HG03558 (cell line): ENCODE measurements at regions not wholly inside any gene's neighbourhood (a gene's known extent, or its start where the extent isn't known, plus 50 kb on each side); places are given as distances from the start of the nearest gene placed in this dataset.

Source experiments
- ATAC-seq: cut with Tn5 transposase; IDR thresholded peaks from one replicate; pipeline ENCODE4 v1.9.1; 2021; ENCODE audit warnings: moderate number of reproducible peaks; ENCODE audit not compliant: unreplicated experiment; ENCODE audit errors: extremely low read depth

GRCh38 chr4:176383273-176384077 is 63.7 kb downstream of the SPCS3 start:
- ATAC-seq: no peak

- no peak for ATAC-seq
These were observed 65.8 kb downstream of the SPCS3 start for GRCh38 chr4:176385601-176386000.

- ATAC-seq: no peak
These were observed 67.8 kb downstream of the SPCS3 start for GRCh38 chr4:176387571-176387970.

- no peak for ATAC-seq
These were observed 73.7 kb downstream of the SPCS3 start for GRCh38 chr4:176393306-176394013.

GRCh38 chr4:176400816-176401461 is 81.2 kb downstream of the SPCS3 start:
- no peak for ATAC-seq

GRCh38 chr4:176404621-176405020 is 84.9 kb downstream of the SPCS3 start:
- no peak for ATAC-seq

GRCh38 chr4:176406297-176406696 is 86.5 kb downstream of the SPCS3 start:
- no peak for ATAC-seq

- ATAC-seq: no peak
These were observed 87.0 kb downstream of the SPCS3 start for GRCh38 chr4:176406736-176407135.

GRCh38 chr4:176409627-176410026 is 89.9 kb downstream of the SPCS3 start:
- no peak for ATAC-seq

- peak; percentile 75 for ATAC-seq
These were observed 93.4 kb downstream of the SPCS3 start for GRCh38 chr4:176413171-176413570.

- no peak for ATAC-seq
These were observed 102.2 kb downstream of the SPCS3 start for GRCh38 chr4:176422001-176422400.

GRCh38 chr4:176422511-176422910 is 102.7 kb downstream of the SPCS3 start:
- no peak for ATAC-seq

GRCh38 chr4:176425035-176425434 is 105.3 kb downstream of the SPCS3 start:
- ATAC-seq: no peak

GRCh38 chr4:176432811-176433540 is 113.2 kb downstream of the SPCS3 start:
- no peak for ATAC-seq

GRCh38 chr4:176433983-176434382 is 114.2 kb downstream of the SPCS3 start:
- ATAC-seq: no peak

- no peak for ATAC-seq
These were observed 116.1 kb downstream of the SPCS3 start for GRCh38 chr4:176435901-176436292.

- peak; percentile 45 for ATAC-seq
These were observed 116.7 kb downstream of the SPCS3 start for GRCh38 chr4:176436293-176436973.

GRCh38 chr4:176437756-176438155 is 118.0 kb downstream of the SPCS3 start:
- no peak for ATAC-seq

- ATAC-seq: no peak
These were observed 118.6 kb downstream of the SPCS3 start for GRCh38 chr4:176438401-176438800.

- ATAC-seq: no peak
These were observed 119.8 kb downstream of the SPCS3 start for GRCh38 chr4:176439611-176440010.
